SU-DHL-6 (cell line): ENCODE measurements at regions not wholly inside any gene's neighbourhood (a gene's known extent, or its start where the extent isn't known, plus 50 kb on each side); places are given as distances from the start of the nearest gene placed in this dataset.

ENCODE experiments used
- H2AFZ ChIP-seq: fragments of 200-600 bp; sonication (generic); 2 replicates; pipeline ENCODE4 v1.6.1; 2014; ENCODE audit warnings: low read depth, mild to moderate bottlenecking, moderate library complexity, mixed read lengths, antibody characterized with exemption, low read length; ENCODE audit not compliant: severe bottlenecking
- H3F3A ChIP-seq: fragments of 200-600 bp; shearing (Covaris generic); 2 replicates; pipeline ENCODE4 v1.6.0; 2016; ENCODE audit warnings: antibody characterized with exemption, mild to moderate bottlenecking; ENCODE audit not compliant: insufficient read depth
- H3K27ac ChIP-seq: fragments of 200-600 bp; sonication (generic); 2 replicates; pipeline ENCODE4 v1.5.1; 2016; ENCODE audit warnings: low read depth, mild to moderate bottlenecking, low read length, moderate library complexity, mixed read lengths
- H3K27me3 ChIP-seq: fragments of 200-600 bp; sonication (generic), shearing (Covaris generic); 2 replicates; pipeline ENCODE4 v1.6.0; 2014; ENCODE audit warnings: mild to moderate bottlenecking, low read length
- H3K36me3 ChIP-seq: fragments of 200-600 bp; sonication (generic); 2 replicates; pipeline ENCODE4 v1.6.1; 2014; ENCODE audit warnings: mild to moderate bottlenecking, low read length, mixed read lengths
- H3K4me2 ChIP-seq: fragments of 300-600, 200-600 bp; shearing (Covaris generic), sonication (generic); 2 replicates; pipeline ENCODE4 v1.6.0; 2014; ENCODE audit warnings: low read length, low read depth, mild to moderate bottlenecking; ENCODE audit not compliant: poor library complexity, severe bottlenecking
- H3K4me3 ChIP-seq: fragments of 200-600 bp; sonication (generic); 2 replicates; pipeline ENCODE4 v1.5.1; 2014; ENCODE audit warnings: antibody characterized with exemption, low read length, mild to moderate bottlenecking, mixed read lengths; ENCODE audit not compliant: insufficient read depth, poor library complexity, severe bottlenecking
- H3K79me2 ChIP-seq: fragments of 200-600 bp; sonication (generic); 2 replicates; pipeline ENCODE4 v1.6.1; 2014; ENCODE audit warnings: mild to moderate bottlenecking, low read length, moderate library complexity; ENCODE audit not compliant: insufficient read depth
- H3K9ac ChIP-seq: fragments of 200-600 bp; sonication (generic); 2 replicates; pipeline ENCODE4 v1.7.0; 2014; ENCODE audit warnings: mild to moderate bottlenecking, low read length
- H3K9me2 ChIP-seq: fragments of 200-600 bp; sonication (generic); replicated peaks from 2 replicates; pipeline ENCODE4 v1.6.1; 2014; ENCODE audit warnings: low read length; ENCODE audit not compliant: insufficient read depth
- H3K9me3 ChIP-seq: fragments of 200-600 bp; sonication (generic); 2 replicates; pipeline ENCODE4 v1.6.1; 2014; ENCODE audit warnings: low read length, mixed read lengths; ENCODE audit not compliant: insufficient read depth
- H4K20me1 ChIP-seq: fragments of 200-600 bp; sonication (generic); 2 replicates; pipeline ENCODE4 v1.6.1; 2014; ENCODE audit warnings: low read depth, mild to moderate bottlenecking, antibody characterized with exemption, low read length, moderate library complexity, mixed read lengths
- CTCF ChIP-seq: fragments of 200-600 bp; sonication (generic); IDR thresholded peaks from one replicate; pipeline ENCODE4 v1.5.1; 2017; ENCODE audit warnings: antibody characterized with exemption, mild to moderate bottlenecking, low read length, moderate library complexity; ENCODE audit not compliant: insufficient read depth, poor library complexity, severe bottlenecking
- EZH2phosphoT487 ChIP-seq: fragments of 200-600 bp; sonication (generic), shearing (Covaris generic); conservative IDR thresholded peaks from 2 replicates; pipeline ENCODE4 v1.6.1; 2018; ENCODE audit warnings: mild to moderate bottlenecking, antibody characterized with exemption, low read length, moderate library complexity, mixed read lengths

- H3K79me2 ChIP-seq, result no peaks in the 10 kb centered on the region
Measured at GRCh38 chr6:66230591-66230990, 523.6 kb upstream of the EYS start.

GRCh38 chr6:66226109-66226508 lies 519.1 kb upstream of the EYS start:
- Histone ChIP-seq H3K9me2 (no peaks in the 10 kb centered on the region), H3K9ac (no peak overlapping the region), H3K4me2 (no peak overlapping the region), H3K79me2 (no peaks in the 10 kb centered on the region), H3K27ac (no peak overlapping the region), H2AFZ (no peak overlapping the region), H4K20me1 (no peaks in the 10 kb centered on the region), H3F3A (no peaks in the 10 kb centered on the region; the same call in 1 of the 2 replicates), H3K4me3 (no peak overlapping the region), H3K9me3 (no peaks in the 10 kb centered on the region), H3K36me3 (no peaks in the 10 kb centered on the region), H3K27me3 (no peaks in the 10 kb centered on the region)
- TF ChIP-seq CTCF (no peak), EZH2phosphoT487 (no peak)

More at GRCh38 chr6:66230591-66230990, 523.6 kb upstream of the EYS start:
- Histone ChIP-seq H2AFZ (no peak overlapping the region), H3K27me3 (no peaks in the 10 kb centered on the region), H3K27ac (no peak overlapping the region), H3K9me2 (no peaks in the 10 kb centered on the region), H4K20me1 (no peaks in the 10 kb centered on the region), H3K9me3 (no peaks in the 10 kb centered on the region), H3K36me3 (no peaks in the 10 kb centered on the region), H3K9ac (no peak overlapping the region), H3F3A (no peaks in the 10 kb centered on the region; the same call in 1 of the 2 replicates), H3K4me3 (no peak overlapping the region), H3K4me2 (no peak overlapping the region)
- TF ChIP-seq EZH2phosphoT487, result no peak
- TF ChIP-seq CTCF, result no peak

- no peaks in the 10 kb centered on the region for H3K9me2 ChIP-seq
- H3K9me3 ChIP-seq, result peaks cover 12% of the 10 kb centered on the region; the same call in 1 of the 2 replicates
- H3K27me3 ChIP-seq, result no peaks in the 10 kb centered on the region
Measured at GRCh38 chr6:66210964-66211363, 503.9 kb upstream of the EYS start.

More at GRCh38 chr6:66210964-66211363, 503.9 kb upstream of the EYS start:
- TF ChIP-seq EZH2phosphoT487 (no peak), CTCF (no peak)
- Histone ChIP-seq H3K4me2 (no peak overlapping the region), H3K9ac (no peak overlapping the region), H3K27ac (no peak overlapping the region), H3F3A (no peaks in the 10 kb centered on the region), H2AFZ (no peak overlapping the region), H3K4me3 (no peak overlapping the region), H4K20me1 (no peaks in the 10 kb centered on the region), H3K36me3 (no peaks in the 10 kb centered on the region), H3K79me2 (no peaks in the 10 kb centered on the region)
